Smooth muscle cell (in vitro differentiated cells): ENCODE measurements at regions not wholly inside any gene's neighbourhood (a gene's known extent, or its start where the extent isn't known, plus 50 kb on each side); places are given as distances from the start of the nearest gene placed in this dataset.

Experiments
- DNase-seq: peaks from one replicate; lab custom pipeline; 2025; ENCODE audit not compliant: unreplicated experiment; lab: John Stamatoyannopoulos, UW
- H2AFZ ChIP-seq: fragments of 200-600 bp; sonication (generic); 2 replicates; pipeline ENCODE4 v1.6.0; 2016; ENCODE audit warnings: antibody characterized with exemption, low read depth, mild to moderate bottlenecking
- H3F3A ChIP-seq: fragments of 200-600 bp; sonication (generic); 2 replicates; pipeline ENCODE4 v1.6.0; 2017; ENCODE audit warnings: antibody characterized with exemption, low read depth
- H3K27ac ChIP-seq: fragments of 200-600 bp; sonication (generic); 2 replicates; pipeline ENCODE4 v1.5.1; 2016; ENCODE audit warnings: low read depth, mild to moderate bottlenecking
- H3K27me3 ChIP-seq: fragments of 200-600 bp; sonication (generic); 2 replicates; pipeline ENCODE4 v1.6.1; 2016; ENCODE audit warnings: low read depth, mild to moderate bottlenecking
- H3K36me3 ChIP-seq: fragments of 200-600 bp; sonication (generic); 2 replicates; pipeline ENCODE4 v1.5.1; 2016; ENCODE audit warnings: low read depth
- H3K4me1 ChIP-seq: fragments of 200-600 bp; sonication (generic); 2 replicates; pipeline ENCODE4 v1.5.1; 2016; ENCODE audit warnings: low read depth
- H3K4me2 ChIP-seq: fragments of 200-600 bp; sonication (generic); 2 replicates; pipeline ENCODE4 v1.6.0; 2016; ENCODE audit warnings: mild to moderate bottlenecking
- H3K4me3 ChIP-seq: fragments of 200-600 bp; sonication (generic); 2 replicates; pipeline ENCODE4 v1.5.1; 2016; ENCODE audit warnings: mild to moderate bottlenecking
- H3K79me2 ChIP-seq: fragments of 200-600 bp; sonication (generic); 2 replicates; pipeline ENCODE4 v1.6.0; 2016; ENCODE audit warnings: low read depth, mild to moderate bottlenecking
- H3K9ac ChIP-seq: fragments of 200-600 bp; sonication (generic); 2 replicates; pipeline ENCODE4 v1.6.0; 2016; ENCODE audit warnings: low read depth
- H3K9me3 ChIP-seq: fragments of 200-600 bp; sonication (generic); replicated peaks from 2 replicates; pipeline ENCODE4 v1.5.1; 2016; ENCODE audit warnings: low read depth
- H4K20me1 ChIP-seq: fragments of 200-600 bp; sonication (generic); 2 replicates; pipeline ENCODE4 v1.6.0; 2016; ENCODE audit warnings: low read depth
- CTCF ChIP-seq: fragments of 200-600 bp; sonication (generic); IDR thresholded peaks from 2 replicates; pipeline ENCODE4 v1.5.1; 2017; ENCODE audit warnings: borderline replicate concordance, mild to moderate bottlenecking, antibody characterized with exemption; ENCODE audit not compliant: insufficient read depth, poor library complexity, severe bottlenecking
- WGBS: methylation state at CpG from one replicate; pipeline ENCODE4 v1.1.7; 2016; ENCODE audit warnings: low lambda C conversion rate; 5-methylcytosine and 5-hydroxymethylcytosine counted together

- Histone ChIP-seq H3K9ac (no peak overlapping the region), H3K4me3 (no peak overlapping the region), H3K9me3 (no peaks in the 10 kb centered on the region), H2AFZ (no peak overlapping the region), H3K36me3 (no peaks in the 10 kb centered on the region), H3F3A (no peaks in the 10 kb centered on the region), H4K20me1 (no peaks in the 10 kb centered on the region), H3K27me3 (no peaks in the 10 kb centered on the region), H3K4me2 (no peak overlapping the region), H3K79me2 (no peaks in the 10 kb centered on the region), H3K4me1 (peaks cover 13% of the 10 kb centered on the region), H3K27ac (no peak overlapping the region)
- no peak for TF ChIP-seq CTCF
- no peak for DNase-seq
- WGBS = 83% methylated on average over 3 of the region's 3 CpGs
Observed at GRCh38 chr15:58279106-58279505, 140.9 kb downstream of the AQP9 start.

- H3K9ac ChIP-seq = no peak overlapping the region
- H3K27ac ChIP-seq = no peak overlapping the region
- H3K36me3 ChIP-seq = no peaks in the 10 kb centered on the region
- H2AFZ ChIP-seq = no peak overlapping the region
- no peaks in the 10 kb centered on the region for H4K20me1 ChIP-seq
- H3K9me3 ChIP-seq = no peaks in the 10 kb centered on the region
- no peak for TF ChIP-seq CTCF
- H3K4me3 ChIP-seq = no peak overlapping the region
- no peaks in the 10 kb centered on the region for H3K79me2 ChIP-seq
- H3F3A ChIP-seq = no peaks in the 10 kb centered on the region
- WGBS = 79% methylated on average over 2 of the region's 2 CpGs
- DNase-seq = no peak
- H3K4me1 ChIP-seq = peaks cover 13% of the 10 kb centered on the region
- H3K27me3 ChIP-seq = no peaks in the 10 kb centered on the region
- H3K4me2 ChIP-seq = no peak overlapping the region
Observed at GRCh38 chr15:58279654-58280053, 141.5 kb downstream of the AQP9 start.

- 45% methylated on average over 3 of the region's 3 CpGs for WGBS
- Histone ChIP-seq H3K36me3 (no peaks in the 10 kb centered on the region), H2AFZ (no peak overlapping the region)
Observed at GRCh38 chr15:58282060-58282708, 144.0 kb downstream of the AQP9 start.

More at GRCh38 chr15:58282060-58282708, 144.0 kb downstream of the AQP9 start:
- Histone ChIP-seq H3K4me1 (peaks cover 13% of the 10 kb centered on the region), H3K27ac (no peak overlapping the region), H4K20me1 (no peaks in the 10 kb centered on the region), H3F3A (no peaks in the 10 kb centered on the region), H3K79me2 (no peaks in the 10 kb centered on the region), H3K27me3 (no peaks in the 10 kb centered on the region), H3K4me2 (no peak overlapping the region), H3K4me3 (no peak overlapping the region), H3K9ac (no peak overlapping the region), H3K9me3 (no peaks in the 10 kb centered on the region)
- TF ChIP-seq CTCF = no peak
- DNase-seq = no peak
